Caco-2 (cell line): ENCODE measurements at regions not wholly inside any gene's neighbourhood (a gene's known extent, or its start where the extent isn't known, plus 50 kb on each side); places are given as distances from the start of the nearest gene placed in this dataset.
A peak's percentile ranks its signal among the peaks of the same experiment; 100 is the strongest.
"Not testable (repeated sequence)": the region's sequence is repeated elsewhere in the genome, so short reads cannot be mapped to it uniquely, and the experiment has no call there.

Experiments
- BruUV-seq: library from RNA; stranded (reverse); fragments of 400-500 nt; replicated peaks from 2 replicates; lab custom pipeline; 2021; lab: Mats Ljungman, UMichigan
- CTCF ChIA-PET: fragments of 300-600 bp; sonication (Branson Sonifier 250); formaldehyde crosslinking; loops from one replicate; lab custom pipeline; 2022; ENCODE audit warnings: antibody characterized with exemption; lab: Charles Lee
- POLR2A ChIA-PET: fragments of 300-600 bp; sonication (Branson Sonifier 250); formaldehyde crosslinking; loops from one replicate; lab custom pipeline; 2022; ENCODE audit warnings: antibody characterized with exemption; lab: Charles Lee
- DNase-seq, 2 experiments: peaks; one replicate each; pipeline versions ENCODE4 v3.0.0 to v3.0.0-alpha.2; 2020 to 2022
- H3K27me3 ChIP-seq: replicated peaks from 2 replicates; pipeline ENCODE4 v1.6.0; 2011; ENCODE audit warnings: low read length; ENCODE audit not compliant: control insufficient read depth, insufficient read depth
- H3K36me3 ChIP-seq: 2 replicates; pipeline ENCODE4 v1.5.1; 2011; ENCODE audit warnings: low read length; ENCODE audit not compliant: control insufficient read depth, insufficient read depth
- H3K4me1 ChIP-seq: fragments of 250-450 bp; sonication (Bioruptor Pico); 2 replicates; pipeline ENCODE4 v1.5.1; 2020; ENCODE audit warnings: mild to moderate bottlenecking
- H3K4me3 ChIP-seq: 2 replicates; pipeline ENCODE4 v1.5.1; 2011; ENCODE audit warnings: low read depth, mild to moderate bottlenecking, control low read depth, low read length
- H3K9me3 ChIP-seq: fragments of 250-450 bp; sonication (Bioruptor Pico); 2 replicates; pipeline ENCODE4 v1.5.1; 2020; ENCODE audit warnings: mild to moderate bottlenecking, moderate library complexity
- H3K27ac Mint-ChIP-seq: one replicate; pipeline ENCODE4 v1.8.0; 2022; ENCODE audit warnings: mixed read lengths; ENCODE audit not compliant: unreplicated experiment
- H3K27me3 Mint-ChIP-seq: one replicate; pipeline ENCODE4 v1.8.0; 2022; ENCODE audit warnings: mixed read lengths; ENCODE audit not compliant: insufficient read depth, unreplicated experiment
- H3K36me3 Mint-ChIP-seq: one replicate; pipeline ENCODE4 v1.8.0; 2022; ENCODE audit warnings: mild to moderate bottlenecking, mixed read lengths; ENCODE audit not compliant: insufficient read depth, unreplicated experiment
- H3K4me1 Mint-ChIP-seq: one replicate; pipeline ENCODE4 v1.8.0; 2022; ENCODE audit warnings: low read depth, mixed read lengths; ENCODE audit not compliant: unreplicated experiment
- H3K4me3 Mint-ChIP-seq: one replicate; pipeline ENCODE4 v1.8.0; 2022; ENCODE audit warnings: mild to moderate bottlenecking, moderate library complexity, mixed read lengths; ENCODE audit not compliant: unreplicated experiment
- H3K9me3 Mint-ChIP-seq: one replicate; pipeline ENCODE4 v1.8.0; 2022; ENCODE audit warnings: mixed read lengths; ENCODE audit not compliant: unreplicated experiment
- intact Hi-C: fragments of 100-400 bp; cut with micrococcal nuclease; formaldehyde crosslinking; loops from one replicate; pipeline ENCODE4 v1.10.0; 2022; ENCODE audit not compliant: unreplicated experiment
- TF ChIP-seq, protein P1 (sequence below), 2 experiments: fragments of 200-600 bp in 1 of 2; IDR thresholded peaks; 1 replicate in 1 of 2; 2 replicates in 1 of 2; pipeline versions ENCODE4 v1.5.1 to v1.8.0; 2011 to 2022; ENCODE audit warnings: antibody characterized with exemption in 1 of 2, control low read depth in 1 of 2, inconsistent platforms in 1 of 2, low read depth in 1 of 2, low read length in 1 of 2, mild to moderate bottlenecking in 1 of 2, moderate library complexity in 1 of 2; ENCODE audit not compliant: insufficient read depth in 1 of 2, severe bottlenecking in 1 of 2, unreplicated experiment in 1 of 2

DNA sequence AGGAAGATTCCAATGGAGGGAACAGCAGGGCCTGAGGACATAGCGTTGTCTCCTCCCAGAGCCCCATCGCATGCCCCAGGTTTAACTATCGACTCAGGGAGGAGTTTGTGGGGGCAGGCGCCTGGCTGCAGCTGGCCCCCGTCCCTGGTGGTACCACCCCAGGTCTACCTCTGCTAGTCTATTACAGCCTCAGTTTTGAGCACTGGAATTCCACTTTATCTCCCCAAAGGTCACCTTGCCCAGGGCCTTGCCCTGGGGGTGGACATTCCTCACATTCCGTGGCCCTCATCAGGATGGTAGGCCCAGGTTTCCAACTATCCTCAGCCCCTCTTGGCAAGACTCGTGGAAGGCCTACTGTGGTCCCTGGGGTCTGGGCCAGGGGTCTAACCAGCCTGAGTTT lies 65.4 kb upstream of the SSBP3 start:
- TF ChIP-seq, protein P1, sequence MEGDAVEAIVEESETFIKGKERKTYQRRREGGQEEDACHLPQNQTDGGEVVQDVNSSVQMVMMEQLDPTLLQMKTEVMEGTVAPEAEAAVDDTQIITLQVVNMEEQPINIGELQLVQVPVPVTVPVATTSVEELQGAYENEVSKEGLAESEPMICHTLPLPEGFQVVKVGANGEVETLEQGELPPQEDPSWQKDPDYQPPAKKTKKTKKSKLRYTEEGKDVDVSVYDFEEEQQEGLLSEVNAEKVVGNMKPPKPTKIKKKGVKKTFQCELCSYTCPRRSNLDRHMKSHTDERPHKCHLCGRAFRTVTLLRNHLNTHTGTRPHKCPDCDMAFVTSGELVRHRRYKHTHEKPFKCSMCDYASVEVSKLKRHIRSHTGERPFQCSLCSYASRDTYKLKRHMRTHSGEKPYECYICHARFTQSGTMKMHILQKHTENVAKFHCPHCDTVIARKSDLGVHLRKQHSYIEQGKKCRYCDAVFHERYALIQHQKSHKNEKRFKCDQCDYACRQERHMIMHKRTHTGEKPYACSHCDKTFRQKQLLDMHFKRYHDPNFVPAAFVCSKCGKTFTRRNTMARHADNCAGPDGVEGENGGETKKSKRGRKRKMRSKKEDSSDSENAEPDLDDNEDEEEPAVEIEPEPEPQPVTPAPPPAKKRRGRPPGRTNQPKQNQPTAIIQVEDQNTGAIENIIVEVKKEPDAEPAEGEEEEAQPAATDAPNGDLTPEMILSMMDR (IDR thresholded peaks at IDR 0.05; ENCODE audit: insufficient read depth in 1 of 2, low read depth in 1 of 2, low read length in 1 of 2, severe bottlenecking in 1 of 2, unreplicated experiment in 1 of 2), result no peak
- intact Hi-C loops, result no loop called here
- Mint-ChIP-seq H3K27ac (peak overlapping the region; percentile 49), H3K4me1 (peaks cover 31% of the 10 kb centered on the region), H3K9me3 (no peaks in the 10 kb centered on the region), H3K27me3 (no peaks in the 10 kb centered on the region), H3K36me3 (peaks cover 8% of the 10 kb centered on the region), H3K4me3 (peak overlapping the region; percentile 5)
- Histone ChIP-seq H3K4me3 (no peak overlapping the region), H3K27me3 (no peaks in the 10 kb centered on the region), H3K9me3 (no peaks in the 10 kb centered on the region), H3K36me3 (no peaks in the 10 kb centered on the region), H3K4me1 (peaks cover 20% of the 10 kb centered on the region)
- ChIA-PET CTCF (no interaction called here), POLR2A (no interaction called here)
- BruUV-seq, result no TSS peak
- DNase-seq, result peak; percentile 62 to 82

DNA sequence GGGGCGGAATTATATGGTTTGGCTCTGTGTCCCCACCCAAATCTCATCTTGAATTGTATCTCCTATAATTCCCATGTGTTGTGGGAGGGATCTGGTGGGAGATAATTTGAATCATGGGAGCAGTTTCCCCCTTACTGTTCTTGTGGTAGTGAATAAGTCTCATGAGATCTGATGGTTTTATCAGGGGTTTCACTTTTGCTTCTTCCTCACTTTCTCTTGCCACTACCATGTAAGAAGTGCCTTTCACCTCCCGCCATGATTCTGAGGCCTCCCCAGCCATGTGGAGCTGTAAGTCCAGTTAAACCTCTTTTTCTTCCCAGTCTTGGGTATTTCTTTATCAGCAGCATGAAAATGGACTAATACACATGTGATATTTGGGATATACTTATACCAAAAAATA lies 63.2 kb upstream of the SSBP3 start:
- H3K9me3 ChIP-seq, intact Hi-C loops: not testable (repeated sequence)
- CTCF ChIA-PET, result interaction anchor here (0.6 kb wide), 1 partner anchor 19 kb away, joined by 4 read pairs; no protein-coding TSS in a partner anchor

DNA sequence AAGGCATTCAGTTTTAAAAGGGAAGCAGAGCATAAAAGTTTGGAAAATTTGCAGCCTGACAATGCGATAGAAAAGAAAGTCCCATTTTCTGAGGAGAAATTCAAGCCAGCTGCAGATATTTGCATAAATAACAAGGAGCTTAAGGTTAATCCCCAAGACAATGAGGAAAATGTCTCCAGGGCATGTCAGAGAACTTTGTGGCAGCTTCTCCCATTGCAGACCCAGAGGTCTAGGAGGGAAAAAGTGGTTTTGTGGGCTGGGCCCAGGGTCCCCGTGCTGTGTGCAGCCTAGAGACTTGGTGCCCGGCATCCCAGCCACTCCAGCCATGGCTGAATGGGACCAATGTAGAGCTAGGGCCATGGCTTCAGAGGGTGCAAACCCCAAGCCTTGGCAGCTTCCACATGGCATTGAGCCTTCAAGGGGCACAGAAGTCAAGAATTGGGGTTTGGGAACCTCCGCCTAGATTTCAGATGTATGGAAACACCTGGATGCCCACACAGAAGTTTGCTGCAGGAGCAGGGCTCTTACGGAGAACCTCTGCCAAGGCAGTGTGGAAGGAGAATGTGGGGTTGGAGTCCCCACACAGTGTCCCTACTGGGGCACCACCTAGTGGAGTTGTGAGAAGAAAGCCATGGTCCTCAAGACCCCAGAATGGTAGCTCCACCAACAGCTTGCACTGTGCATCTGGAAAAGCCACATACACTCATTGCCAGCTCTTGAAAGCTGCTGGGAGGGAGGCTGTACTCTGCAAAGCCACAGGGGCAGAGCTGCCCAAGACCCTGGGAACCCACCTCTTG lies 62.3 kb upstream of the SSBP3 start:
- H3K27ac Mint-ChIP-seq, intact Hi-C loops, H3K27me3 Mint-ChIP-seq, BruUV-seq, H3K4me3 Mint-ChIP-seq, DNase-seq, H3K27me3 ChIP-seq, H3K36me3 ChIP-seq, H3K9me3 ChIP-seq, POLR2A ChIA-PET, H3K4me3 ChIP-seq, H3K9me3 Mint-ChIP-seq, H3K36me3 Mint-ChIP-seq: not testable (repeated sequence)
- CTCF ChIA-PET, result interaction anchor here (0.6 kb wide), 1 partner anchor 20 kb away, joined by 4 read pairs; no protein-coding TSS in a partner anchor
- H3K4me1 ChIP-seq, result peaks cover 20% of the 10 kb centered on the region
- H3K4me1 Mint-ChIP-seq, result peaks cover 15% of the 10 kb centered on the region

More for the DNA sequence above, 63.2 kb upstream of the SSBP3 start:
- H3K4me1 ChIP-seq, result peaks cover 20% of the 10 kb centered on the region
- H3K4me3 ChIP-seq, H3K4me3 Mint-ChIP-seq, BruUV-seq, H3K27me3 Mint-ChIP-seq, H3K27ac Mint-ChIP-seq, POLR2A ChIA-PET, DNase-seq, H3K36me3 Mint-ChIP-seq, H3K27me3 ChIP-seq, H3K36me3 ChIP-seq, H3K9me3 Mint-ChIP-seq: not testable (repeated sequence)
- H3K4me1 Mint-ChIP-seq, result peaks cover 24% of the 10 kb centered on the region

DNA sequence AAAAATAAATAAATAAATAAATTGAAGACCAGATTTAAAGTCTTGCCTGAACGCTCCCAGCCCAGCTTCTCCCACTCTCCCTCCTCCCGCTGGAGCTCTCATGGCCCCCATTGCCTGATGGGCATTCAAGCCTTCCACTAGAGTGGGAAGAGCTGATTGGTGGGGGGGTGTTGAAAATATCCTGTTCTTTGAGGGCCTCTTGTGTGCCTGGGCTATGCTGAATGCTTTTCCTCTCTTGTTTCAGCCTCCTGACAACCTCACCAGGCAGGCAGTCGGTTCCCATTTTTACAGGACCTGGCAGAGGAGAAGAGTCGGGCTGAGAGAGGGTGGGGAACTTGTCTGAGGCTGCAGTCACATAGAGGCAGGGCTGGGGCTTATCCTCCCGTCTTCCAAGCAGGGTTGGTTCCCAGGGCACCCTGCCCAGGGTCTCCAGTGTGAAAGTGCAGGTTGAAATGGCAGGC lies 59.2 kb upstream of the SSBP3 start:
- H3K36me3 Mint-ChIP-seq, result no peaks in the 10 kb centered on the region
- CTCF ChIA-PET, result interaction anchor here (0.9 kb wide), 1 partner anchor 34 kb away, joined by 3 read pairs; no protein-coding TSS in a partner anchor
- intact Hi-C loops, result no loop called here
- H3K4me3 ChIP-seq, result no peak overlapping the region
- no peaks in the 10 kb centered on the region for H3K27me3 ChIP-seq
- BruUV-seq, result no TSS peak
- POLR2A ChIA-PET, result no interaction called here
- H3K4me3 Mint-ChIP-seq, result no peak overlapping the region
- H3K27ac Mint-ChIP-seq, result no peak overlapping the region
- TF ChIP-seq, protein P1 (IDR thresholded peaks at IDR 0.05; ENCODE audit: insufficient read depth in 1 of 2, low read depth in 1 of 2, low read length in 1 of 2, severe bottlenecking in 1 of 2, unreplicated experiment in 1 of 2), result no peak
- H3K27me3 Mint-ChIP-seq, result no peaks in the 10 kb centered on the region
- no peaks in the 10 kb centered on the region for H3K4me1 Mint-ChIP-seq
- DNase-seq, result no peak
- H3K9me3 ChIP-seq, result no peaks in the 10 kb centered on the region
- H3K9me3 Mint-ChIP-seq, result no peaks in the 10 kb centered on the region
- no peaks in the 10 kb centered on the region for H3K36me3 ChIP-seq
- H3K4me1 ChIP-seq, result no peaks in the 10 kb centered on the region
